Liver (tissue), 7 donors: ENCODE measurements at regions not wholly inside any gene's neighbourhood (a gene's known extent, or its start where the extent isn't known, plus 50 kb on each side); places are given as distances from the start of the nearest gene placed in this dataset.

ENCODE experiments used
- DNase-seq: peaks from one replicate; pipeline ENCODE4 v3.0.0-alpha.2; 2017; ENCODE audit warnings: low spot score
- H3K27ac ChIP-seq, 2 donors: one replicate each; pipeline ENCODE4 v1.7.0; 2013; ENCODE audit warnings: inconsistent platforms in 2 of 2, low read length in 2 of 2, control low read depth in 1 of 2, low read depth in 1 of 2, mild to moderate bottlenecking in 1 of 2
- H3K27me3 ChIP-seq, 4 donors: one replicate each; pipeline versions ENCODE4 v1.6.1 to v1.7.0; 2013; ENCODE audit warnings: low read length in 3 of 4, inconsistent platforms in 1 of 4, mild to moderate bottlenecking in 1 of 4, moderate library complexity in 1 of 4; ENCODE audit not compliant: control insufficient read depth in 4 of 4, insufficient read depth in 4 of 4
- H3K36me3 ChIP-seq, 4 donors: one replicate each; pipeline versions ENCODE4 v1.6.1 to v1.7.0; 2013; ENCODE audit warnings: low read length in 3 of 4, mild to moderate bottlenecking in 3 of 4, low read depth in 1 of 4, moderate library complexity in 1 of 4; ENCODE audit not compliant: control insufficient read depth in 4 of 4, insufficient read depth in 3 of 4
- H3K4me1 ChIP-seq, 4 donors: one replicate each; pipeline versions ENCODE4 v1.6.1 to v1.7.0; 2013; ENCODE audit warnings: low read length in 3 of 4, mild to moderate bottlenecking in 3 of 4, moderate library complexity in 1 of 4; ENCODE audit not compliant: control insufficient read depth in 4 of 4, insufficient read depth in 4 of 4
- H3K4me3 ChIP-seq, 3 donors: one replicate each; pipeline versions ENCODE4 v1.6.1 to v1.7.0; 2013; ENCODE audit warnings: low read length in 3 of 3, control low read depth in 1 of 3, low read depth in 1 of 3, mild to moderate bottlenecking in 1 of 3
- H3K9ac ChIP-seq, 2 donors: one replicate each; pipeline ENCODE4 v1.7.0; 2013; ENCODE audit warnings: low read length in 2 of 2, mild to moderate bottlenecking in 2 of 2, moderate library complexity in 2 of 2, control low read depth in 1 of 2, low read depth in 1 of 2
- H3K9me3 ChIP-seq, 4 donors: one replicate each; pipeline versions ENCODE4 v1.6.1 to v1.7.0; 2013; ENCODE audit warnings: low read length in 3 of 4; ENCODE audit not compliant: control insufficient read depth in 4 of 4
- EGR1 ChIP-seq, 2 donors: IDR thresholded peaks; 2 replicates each; pipeline ENCODE4 v1.6.1; 2016 to 2018; ENCODE audit warnings: antibody characterized with exemption in 2 of 2, low read depth in 2 of 2
- FOXA1 ChIP-seq: IDR thresholded peaks from 2 replicates; pipeline ENCODE4 v1.6.1; 2016; ENCODE audit warnings: antibody characterized with exemption
- GABPA ChIP-seq, 2 donors: IDR thresholded peaks in 1 of 2; conservative IDR thresholded peaks in 1 of 2; 2 replicates each; pipeline ENCODE4 v1.6.1; 2016; ENCODE audit warnings: antibody characterized with exemption in 2 of 2, mild to moderate bottlenecking in 1 of 2, moderate library complexity in 1 of 2
- HNF4A ChIP-seq, 2 donors: conservative IDR thresholded peaks; 2 replicates each; pipeline ENCODE4 v1.6.1; 2016; ENCODE audit warnings: antibody characterized with exemption in 2 of 2, mild to moderate bottlenecking in 2 of 2
- HNF4G ChIP-seq: IDR thresholded peaks from 2 replicates; pipeline ENCODE4 v1.6.1; 2016; ENCODE audit warnings: antibody characterized with exemption
- MAX ChIP-seq: IDR thresholded peaks from 2 replicates; pipeline ENCODE4 v1.6.1; 2016; ENCODE audit warnings: antibody characterized with exemption
- NR2F2 ChIP-seq: IDR thresholded peaks from 2 replicates; pipeline ENCODE4 v1.6.1; 2016; ENCODE audit warnings: antibody characterized with exemption
- RAD21 ChIP-seq, 2 donors: IDR thresholded peaks; 2 replicates each; pipeline ENCODE4 v1.6.1; 2016; ENCODE audit warnings: antibody characterized with exemption in 2 of 2, mild to moderate bottlenecking in 2 of 2
- RXRA ChIP-seq, 2 donors: IDR thresholded peaks; 2 replicates each; pipeline ENCODE4 v1.6.1; 2017 to 2018; ENCODE audit warnings: antibody characterized with exemption in 2 of 2, mild to moderate bottlenecking in 1 of 2
- SP1 ChIP-seq: IDR thresholded peaks from 2 replicates; pipeline ENCODE4 v1.6.1; 2018; ENCODE audit warnings: antibody characterized with exemption, mild to moderate bottlenecking
- TAF1 ChIP-seq: conservative IDR thresholded peaks from 2 replicates; pipeline ENCODE4 v1.6.1; 2016; ENCODE audit warnings: antibody characterized with exemption, mild to moderate bottlenecking
- YY1 ChIP-seq: IDR thresholded peaks from 2 replicates; pipeline ENCODE4 v1.6.1; 2016; ENCODE audit warnings: antibody characterized with exemption, mild to moderate bottlenecking
- WGBS: extraction: QIAGEN DNeasy Blood & Tissue Kit; methylation state at CpG from one replicate; pipeline ENCODE4 v1.1.7; 2013; 5-methylcytosine and 5-hydroxymethylcytosine counted together
- TF ChIP-seq, protein P1 (sequence below): IDR thresholded peaks from 2 replicates; pipeline ENCODE4 v1.6.1; 2016; ENCODE audit warnings: antibody characterized with exemption, mild to moderate bottlenecking
- donor health status: healthy.
- donor health status: healthy.
- donor health status: healthy.
- donor health status: healthy.

- DNase-seq, result no peak
- Histone ChIP-seq H3K36me3 (no peaks in the 10 kb centered on the region), H3K9ac (no peak overlapping the region), H3K4me3 (no peak overlapping the region), H3K27me3 (no peaks in the 10 kb centered on the region), H3K9me3 (peaks cover 0 to 8% (median 1%) of the 10 kb centered on the region in 4 donors), H3K27ac (no peak overlapping the region), H3K4me1 (peaks cover 0 to 4% (median 0%) of the 10 kb centered on the region in 4 donors)
- WGBS, result 95% methylated on average over 3 of the region's 3 CpGs
- TF ChIP-seq EGR1 (IDR thresholded peaks at IDR 0.05; ENCODE audit: low read depth in 2 of 2) (no peak), YY1 (no peak)
Measured at GRCh38 chr1:235018161-235018560, 110.5 kb downstream of the TOMM20 start.

- H3K4me3 ChIP-seq, result no peak overlapping the region
- no peak for DNase-seq
- H3K9ac ChIP-seq, result no peak overlapping the region
- no peaks in the 10 kb centered on the region for H3K36me3 ChIP-seq
- WGBS, result 78% methylated on average over 2 of the region's 2 CpGs
- H3K27me3 ChIP-seq, result no peaks in the 10 kb centered on the region
- H3K27ac ChIP-seq, result no peak overlapping the region
- H3K9me3 ChIP-seq, result peaks cover 0 to 8% (median 1%) of the 10 kb centered on the region in 4 donors
- no peak for TF ChIP-seq NR2F2
- no peak for TF ChIP-seq RXRA (IDR thresholded peaks at IDR 0.05)
- no peak for TF ChIP-seq FOXA1
- no peak for TF ChIP-seq EGR1 (IDR thresholded peaks at IDR 0.05; ENCODE audit: low read depth in 2 of 2)
- TF ChIP-seq, protein P1, sequence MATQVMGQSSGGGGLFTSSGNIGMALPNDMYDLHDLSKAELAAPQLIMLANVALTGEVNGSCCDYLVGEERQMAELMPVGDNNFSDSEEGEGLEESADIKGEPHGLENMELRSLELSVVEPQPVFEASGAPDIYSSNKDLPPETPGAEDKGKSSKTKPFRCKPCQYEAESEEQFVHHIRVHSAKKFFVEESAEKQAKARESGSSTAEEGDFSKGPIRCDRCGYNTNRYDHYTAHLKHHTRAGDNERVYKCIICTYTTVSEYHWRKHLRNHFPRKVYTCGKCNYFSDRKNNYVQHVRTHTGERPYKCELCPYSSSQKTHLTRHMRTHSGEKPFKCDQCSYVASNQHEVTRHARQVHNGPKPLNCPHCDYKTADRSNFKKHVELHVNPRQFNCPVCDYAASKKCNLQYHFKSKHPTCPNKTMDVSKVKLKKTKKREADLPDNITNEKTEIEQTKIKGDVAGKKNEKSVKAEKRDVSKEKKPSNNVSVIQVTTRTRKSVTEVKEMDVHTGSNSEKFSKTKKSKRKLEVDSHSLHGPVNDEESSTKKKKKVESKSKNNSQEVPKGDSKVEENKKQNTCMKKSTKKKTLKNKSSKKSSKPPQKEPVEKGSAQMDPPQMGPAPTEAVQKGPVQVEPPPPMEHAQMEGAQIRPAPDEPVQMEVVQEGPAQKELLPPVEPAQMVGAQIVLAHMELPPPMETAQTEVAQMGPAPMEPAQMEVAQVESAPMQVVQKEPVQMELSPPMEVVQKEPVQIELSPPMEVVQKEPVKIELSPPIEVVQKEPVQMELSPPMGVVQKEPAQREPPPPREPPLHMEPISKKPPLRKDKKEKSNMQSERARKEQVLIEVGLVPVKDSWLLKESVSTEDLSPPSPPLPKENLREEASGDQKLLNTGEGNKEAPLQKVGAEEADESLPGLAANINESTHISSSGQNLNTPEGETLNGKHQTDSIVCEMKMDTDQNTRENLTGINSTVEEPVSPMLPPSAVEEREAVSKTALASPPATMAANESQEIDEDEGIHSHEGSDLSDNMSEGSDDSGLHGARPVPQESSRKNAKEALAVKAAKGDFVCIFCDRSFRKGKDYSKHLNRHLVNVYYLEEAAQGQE, result no peak
- no peak for TF ChIP-seq SP1
- TF ChIP-seq GABPA (IDR thresholded peaks at IDR 0.05 in 1 of 2, conservative IDR thresholded peaks at IDR 0.05 in 1 of 2), result no peak
- no peak for TF ChIP-seq YY1
- TF ChIP-seq HNF4G, result no peak
- TF ChIP-seq HNF4A (conservative IDR thresholded peaks at IDR 0.05), result no peak
- TF ChIP-seq MAX, result no peak
- H3K4me1 ChIP-seq, result peaks cover 0 to 4% (median 0%) of the 10 kb centered on the region in 4 donors
Measured at GRCh38 chr1:235017719-235018118, 110.9 kb downstream of the TOMM20 start.

DNA sequence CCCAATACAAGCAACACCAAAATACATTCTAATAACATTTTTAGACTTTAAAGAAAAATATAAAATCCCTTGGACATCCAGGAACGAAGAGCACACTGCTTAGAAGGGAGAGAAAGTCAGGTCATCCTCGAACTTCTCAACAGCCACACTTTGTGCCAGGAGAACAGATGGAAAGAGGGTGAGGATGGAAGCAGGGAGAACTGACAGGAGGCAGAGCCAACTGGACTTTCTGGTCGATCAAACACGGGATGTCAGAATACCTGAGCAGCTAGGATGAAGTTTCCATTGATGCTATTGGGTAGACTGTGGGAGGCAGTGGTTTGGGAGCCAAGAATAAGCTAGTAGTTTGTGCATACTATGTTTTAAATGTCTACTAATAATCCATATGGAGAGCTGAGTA is 111.4 kb downstream of the TOMM20 start:
- no peak overlapping the region for H3K9ac ChIP-seq
- no peaks in the 10 kb centered on the region for H3K36me3 ChIP-seq
- 91% methylated on average over 4 of the region's 4 CpGs for WGBS
- H3K27me3 ChIP-seq, result no peaks in the 10 kb centered on the region
- peaks cover 0 to 4% (median 0%) of the 10 kb centered on the region in 4 donors for H3K4me1 ChIP-seq
- no peak for DNase-seq
- no peak overlapping the region for H3K27ac ChIP-seq
- H3K9me3 ChIP-seq, result peaks cover 0 to 8% (median 1%) of the 10 kb centered on the region in 4 donors
- TF ChIP-seq, protein P1, result no peak
- TF ChIP-seq GABPA (IDR thresholded peaks at IDR 0.05 in 1 of 2, conservative IDR thresholded peaks at IDR 0.05 in 1 of 2), result no peak
- TF ChIP-seq RAD21 (IDR thresholded peaks at IDR 0.05), result no peak
- no peak for TF ChIP-seq MAX
- TF ChIP-seq FOXA1, result no peak
- no peak for TF ChIP-seq TAF1
- no peak for TF ChIP-seq RXRA (IDR thresholded peaks at IDR 0.05)
- H3K4me3 ChIP-seq, result no peak overlapping the region
